Stomach (tissue), 8 donors: ENCODE measurements at regions not wholly inside any gene's neighbourhood (a gene's known extent, or its start where the extent isn't known, plus 50 kb on each side); places are given as distances from the start of the nearest gene placed in this dataset.

Experiments used
- DNase-seq, 2 donors: peaks; one replicate each; pipeline versions ENCODE4 v3.0.0 to v3.0.0-alpha.2; 2013 to 2019
- H3K27ac ChIP-seq, 5 donors: fragments of 200-600 bp in 4 of 5; sonication (generic) in 4 of 5; one replicate each; pipeline ENCODE4 v1.5.1; 2013 to 2019; ENCODE audit warnings: mild to moderate bottlenecking in 1 of 5, moderate library complexity in 1 of 5
- H3K27me3 ChIP-seq, 3 donors: fragments of 200-600 bp; sonication (generic); one replicate each; pipeline ENCODE4 v1.5.1; 2017 to 2019; ENCODE audit warnings: mixed run types in 1 of 3
- H3K36me3 ChIP-seq, 4 donors: fragments of 200-600 bp; sonication (generic); 1 replicate in 3 of 4; 2 replicates in 1 of 4; pipeline ENCODE4 v1.5.1; 2016 to 2019
- H3K4me1 ChIP-seq, 4 donors: fragments of 200-600 bp; sonication (generic); one replicate each; pipeline ENCODE4 v1.5.1; 2016 to 2019
- H3K4me3 ChIP-seq, 4 donors: fragments of 200-600 bp; sonication (generic) in 3 of 4; one replicate each; pipeline ENCODE4 v1.5.1; 2016 to 2019; ENCODE audit warnings: mild to moderate bottlenecking in 1 of 4
- H3K9me3 ChIP-seq, 4 donors: fragments of 200-600 bp; sonication (generic); one replicate each; pipeline ENCODE4 v1.5.1; 2016 to 2019
- EP300 ChIP-seq: sonication (generic); formaldehyde crosslinking; IDR thresholded peaks from one replicate; pipeline ENCODE4 v1.6.1; 2017; ENCODE audit warnings: antibody characterized with exemption
- POLR2A ChIP-seq, 4 donors: fragments of 450-650 bp; IDR thresholded peaks; one replicate each; pipeline ENCODE4 v1.6.1; 2016; ENCODE audit warnings: antibody characterized with exemption in 4 of 4, control low read depth in 2 of 4, mild to moderate bottlenecking in 1 of 4, moderate library complexity in 1 of 4
- POLR2AphosphoS5 ChIP-seq, 3 donors: sonication (generic); formaldehyde crosslinking; IDR thresholded peaks; one replicate each; pipeline ENCODE4 v1.6.1; 2016; ENCODE audit warnings: antibody characterized with exemption in 3 of 3
- WGBS, 5 donors: extraction: QIAGEN DNeasy Blood & Tissue Kit in 3 of 5; methylation state at CpG; one replicate each; pipeline versions ENCODE4 v1.1.5 to v1.1.7; 2013 to 2018; 5-methylcytosine and 5-hydroxymethylcytosine counted together
- intact Hi-C: fragments of 100-400 bp; cut with DNase I; formaldehyde crosslinking; loops from one replicate; pipeline ENCODE4 v1.15.1; 2023; ENCODE audit warnings: low total_unique reads
- TF ChIP-seq, protein P1 (sequence below), 7 experiments: fragments of 450-650 bp in 4 of 7; fragments of 200-600 bp in 3 of 7; sonication (generic) in 3 of 7; IDR thresholded peaks; one replicate each; pipeline ENCODE4 v1.5.1; 2016 to 2019; ENCODE audit warnings: antibody characterized with exemption in 7 of 7, control low read depth in 2 of 7, mild to moderate bottlenecking in 1 of 7
- donor health status: healthy with polysubstance abuse.
- donor health status: Bipolar disorder and iron deficiency.
- donor health status: healthy.

DNA sequence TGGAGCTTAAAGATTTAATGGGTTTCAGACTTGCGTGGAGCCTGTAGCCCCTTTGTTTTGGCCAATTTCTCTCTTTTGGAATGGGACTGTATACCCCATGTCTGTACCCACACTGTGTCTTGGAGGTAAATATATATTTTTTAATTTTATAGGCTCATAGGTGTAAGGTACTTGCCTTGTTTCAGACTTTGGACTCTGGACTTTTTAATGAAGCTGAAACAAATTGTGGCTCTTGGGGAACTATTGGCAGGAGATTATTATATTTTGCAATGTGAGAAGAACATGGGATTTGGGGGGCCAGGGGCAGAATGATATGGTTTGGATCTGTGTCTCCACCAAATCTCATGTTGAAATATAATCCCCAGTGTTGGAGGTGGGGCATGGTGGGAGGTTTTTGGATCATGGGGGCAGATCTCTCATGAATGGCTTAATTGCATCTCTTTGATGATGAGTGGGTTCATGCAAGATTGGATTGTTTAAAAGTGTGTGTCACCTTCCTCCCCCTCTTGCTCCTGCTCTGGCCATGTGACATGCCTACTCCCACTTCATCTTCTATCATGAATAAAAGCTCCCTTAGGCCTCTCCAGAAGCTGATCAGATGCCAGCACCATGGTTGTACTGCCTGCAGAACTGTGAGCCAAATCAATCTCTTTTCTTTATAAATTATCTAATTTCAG lies 74.1 kb upstream of the ARHGAP20 start:
- no peaks in the 10 kb centered on the region for H3K4me1 ChIP-seq
- no peaks in the 10 kb centered on the region for H3K27me3 ChIP-seq
- DNase-seq: no peak
- TF ChIP-seq POLR2AphosphoS5 (IDR thresholded peaks at IDR 0.05) (no peak), POLR2A (IDR thresholded peaks at IDR 0.05) (no peak), EP300 (no peak)
- TF ChIP-seq, protein P1, sequence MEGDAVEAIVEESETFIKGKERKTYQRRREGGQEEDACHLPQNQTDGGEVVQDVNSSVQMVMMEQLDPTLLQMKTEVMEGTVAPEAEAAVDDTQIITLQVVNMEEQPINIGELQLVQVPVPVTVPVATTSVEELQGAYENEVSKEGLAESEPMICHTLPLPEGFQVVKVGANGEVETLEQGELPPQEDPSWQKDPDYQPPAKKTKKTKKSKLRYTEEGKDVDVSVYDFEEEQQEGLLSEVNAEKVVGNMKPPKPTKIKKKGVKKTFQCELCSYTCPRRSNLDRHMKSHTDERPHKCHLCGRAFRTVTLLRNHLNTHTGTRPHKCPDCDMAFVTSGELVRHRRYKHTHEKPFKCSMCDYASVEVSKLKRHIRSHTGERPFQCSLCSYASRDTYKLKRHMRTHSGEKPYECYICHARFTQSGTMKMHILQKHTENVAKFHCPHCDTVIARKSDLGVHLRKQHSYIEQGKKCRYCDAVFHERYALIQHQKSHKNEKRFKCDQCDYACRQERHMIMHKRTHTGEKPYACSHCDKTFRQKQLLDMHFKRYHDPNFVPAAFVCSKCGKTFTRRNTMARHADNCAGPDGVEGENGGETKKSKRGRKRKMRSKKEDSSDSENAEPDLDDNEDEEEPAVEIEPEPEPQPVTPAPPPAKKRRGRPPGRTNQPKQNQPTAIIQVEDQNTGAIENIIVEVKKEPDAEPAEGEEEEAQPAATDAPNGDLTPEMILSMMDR (IDR thresholded peaks at IDR 0.05): no peak
- H3K4me3 ChIP-seq: no peak overlapping the region
- H3K27ac ChIP-seq: no peak overlapping the region
- WGBS, 5 donors: 86 to 100% (median 100%) methylated on average over 1 of the region's 1 CpG
- no peaks in the 10 kb centered on the region for H3K36me3 ChIP-seq
- peaks cover 0 to 6% (median 0%) of the 10 kb centered on the region in 4 donors for H3K9me3 ChIP-seq
- intact Hi-C loops: no loop called here

DNA sequence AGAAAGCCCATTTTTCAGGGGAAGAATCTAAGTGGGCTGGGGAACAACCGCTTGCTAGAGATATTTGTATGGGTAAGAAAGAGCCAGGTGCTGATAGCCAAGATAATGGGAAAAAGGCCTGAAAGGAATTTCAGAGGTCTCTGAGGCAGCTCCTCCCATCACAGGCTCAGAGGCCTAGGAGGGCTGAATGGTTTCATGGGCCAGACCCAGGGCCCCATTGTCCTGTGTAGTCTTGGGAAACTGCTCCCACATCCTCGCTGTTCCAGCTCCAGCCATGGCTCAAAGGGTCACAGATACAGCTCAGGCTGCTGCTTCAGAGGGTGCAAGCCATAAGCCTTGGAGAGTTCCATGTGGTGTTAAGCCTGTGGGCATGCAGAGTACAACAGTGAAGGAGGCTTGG lies 73.2 kb upstream of the ARHGAP20 start:
- 89 to 100% (median 94%) methylated on average over 2 of the region's 2 CpGs for WGBS, 5 donors
- intact Hi-C loops: no loop called here
- Histone ChIP-seq H3K27ac (no peak overlapping the region), H3K27me3 (no peaks in the 10 kb centered on the region), H3K4me1 (no peaks in the 10 kb centered on the region), H3K36me3 (no peaks in the 10 kb centered on the region), H3K4me3 (no peak overlapping the region), H3K9me3 (peaks cover 0 to 6% (median 0%) of the 10 kb centered on the region in 4 donors)
- TF ChIP-seq, protein P1 (IDR thresholded peaks at IDR 0.05): no peak
- TF ChIP-seq POLR2AphosphoS5 (IDR thresholded peaks at IDR 0.05) (no peak), POLR2A (IDR thresholded peaks at IDR 0.05) (no peak), EP300 (no peak)
- DNase-seq: no peak

DNA sequence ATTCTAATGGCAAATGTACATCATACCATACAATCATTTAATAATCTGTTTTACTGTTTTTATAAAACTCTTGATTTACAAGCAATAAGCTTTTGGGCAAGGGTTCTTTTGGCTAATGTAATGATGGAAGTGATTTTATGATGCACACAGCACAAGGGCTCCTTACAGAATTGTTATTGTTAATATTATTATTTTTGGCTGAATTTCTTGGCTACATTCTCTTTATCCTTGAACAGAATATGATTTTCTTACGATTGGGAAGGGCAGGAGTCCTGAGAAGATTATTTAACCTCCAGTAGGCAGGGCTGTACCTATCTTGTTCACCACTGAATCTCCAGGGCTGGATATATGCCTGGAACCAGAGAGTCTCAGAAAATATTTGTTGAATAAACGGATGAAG lies 70.4 kb upstream of the ARHGAP20 start:
- intact Hi-C loops: no loop called here
- H3K27me3 ChIP-seq: no peaks in the 10 kb centered on the region
- DNase-seq: no peak
- no peak overlapping the region for H3K27ac ChIP-seq
- H3K9me3 ChIP-seq: peaks cover 0 to 15% (median 3%) of the 10 kb centered on the region in 4 donors
- H3K36me3 ChIP-seq: no peaks in the 10 kb centered on the region
- TF ChIP-seq POLR2A (IDR thresholded peaks at IDR 0.05): no peak
- no peak for TF ChIP-seq POLR2AphosphoS5 (IDR thresholded peaks at IDR 0.05)
- no peak for TF ChIP-seq EP300
- TF ChIP-seq, protein P1 (IDR thresholded peaks at IDR 0.05): no peak
- no peak overlapping the region for H3K4me3 ChIP-seq
- peaks cover 5 to 15% (median 11%) of the 10 kb centered on the region in 4 donors for H3K4me1 ChIP-seq
- WGBS, 5 donors: 19 to 50% (median 28%) methylated on average over 2 of the region's 2 CpGs

DNA sequence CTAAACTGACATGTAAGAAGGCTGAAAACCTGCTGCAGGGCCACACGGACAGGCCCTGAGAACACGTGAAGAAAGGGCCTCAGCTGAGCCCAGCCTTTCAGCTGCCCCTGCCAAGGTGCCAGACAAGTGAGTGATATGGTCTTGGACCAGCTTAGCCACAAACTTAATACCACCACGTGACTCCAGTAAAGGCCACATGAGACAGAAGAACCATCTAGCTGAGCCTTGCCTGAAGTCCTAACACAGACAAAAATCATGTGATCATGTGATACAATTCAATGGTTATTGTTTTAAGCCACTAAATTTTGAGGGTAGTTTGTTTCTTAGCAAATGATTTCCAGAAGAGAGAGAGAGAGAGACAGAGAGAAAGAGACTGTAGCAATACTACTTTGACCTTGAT lies 66.9 kb upstream of the ARHGAP20 start:
- intact Hi-C loops: no loop called here

More for the DNA sequence above, 66.9 kb upstream of the ARHGAP20 start:
- no peak overlapping the region for H3K4me3 ChIP-seq
- no peaks in the 10 kb centered on the region for H3K27me3 ChIP-seq
- peaks cover 0 to 9% (median 3%) of the 10 kb centered on the region in 4 donors for H3K9me3 ChIP-seq
- TF ChIP-seq POLR2A (IDR thresholded peaks at IDR 0.05) (no peak), POLR2AphosphoS5 (IDR thresholded peaks at IDR 0.05) (no peak), EP300 (no peak)
- TF ChIP-seq, protein P1 (IDR thresholded peaks at IDR 0.05): no peak
- 88 to 96% (median 93%) methylated on average over 3 of the region's 3 CpGs for WGBS, 5 donors
- H3K27ac ChIP-seq: peak overlapping the region; percentile 46 to 82 (median 63)
- H3K36me3 ChIP-seq: no peaks in the 10 kb centered on the region
- DNase-seq: no peak
- H3K4me1 ChIP-seq: peaks cover 5 to 26% (median 21%) of the 10 kb centered on the region in 4 donors
